ENCODE measurements at regions not wholly inside any gene's neighbourhood (a gene's known extent, or its start where the extent isn't known, plus 50 kb on each side); places are given as distances from the start of the nearest gene placed in this dataset.

GRCh38 chr13:39272994-39273393 lies 234.7 kb downstream of the NHLRC3 start:
- DNase-seq (ENCODE audit: extremely low read depth in 1 of 11, low read depth in 9 of 11, low spot score in 4 of 11) = peak in 1 of 11 donors; percentile 32

- DNase-seq (ENCODE audit: extremely low read depth in 1 of 11, low read depth in 9 of 11, low spot score in 4 of 11) = no peak
Observed at GRCh38 chr13:39273953-39274738, 235.9 kb downstream of the NHLRC3 start.

- no peak for DNase-seq (ENCODE audit: extremely low read depth in 1 of 11, low read depth in 9 of 11, low spot score in 4 of 11)
Observed at GRCh38 chr13:39274739-39275325, 236.6 kb downstream of the NHLRC3 start.

GRCh38 chr13:39279077-39279476 lies 240.8 kb downstream of the NHLRC3 start:
- no peak for DNase-seq (ENCODE audit: extremely low read depth in 1 of 11, low read depth in 9 of 11, low spot score in 4 of 11)

GRCh38 chr13:39281539-39282150 lies 243.4 kb downstream of the NHLRC3 start:
- no peak for DNase-seq (ENCODE audit: extremely low read depth in 1 of 11, low read depth in 9 of 11, low spot score in 4 of 11)

- no peak for DNase-seq (ENCODE audit: extremely low read depth in 1 of 11, low read depth in 9 of 11, low spot score in 4 of 11)
Observed at GRCh38 chr13:39282400-39282972, 244.2 kb downstream of the NHLRC3 start.

GRCh38 chr13:39283072-39283471 lies 244.8 kb downstream of the NHLRC3 start:
- no peak for DNase-seq (ENCODE audit: extremely low read depth in 1 of 11, low read depth in 9 of 11, low spot score in 4 of 11)

GRCh38 chr13:39284801-39285388 lies 246.6 kb downstream of the NHLRC3 start:
- no peak for DNase-seq (ENCODE audit: extremely low read depth in 1 of 11, low read depth in 9 of 11, low spot score in 4 of 11)

All from renal cortex interstitium (tissue), 11 donors.